ENCODE measurements at regions not wholly inside any gene's neighbourhood (a gene's known extent, or its start where the extent isn't known, plus 50 kb on each side); places are given as distances from the start of the nearest gene placed in this dataset.

DNA sequence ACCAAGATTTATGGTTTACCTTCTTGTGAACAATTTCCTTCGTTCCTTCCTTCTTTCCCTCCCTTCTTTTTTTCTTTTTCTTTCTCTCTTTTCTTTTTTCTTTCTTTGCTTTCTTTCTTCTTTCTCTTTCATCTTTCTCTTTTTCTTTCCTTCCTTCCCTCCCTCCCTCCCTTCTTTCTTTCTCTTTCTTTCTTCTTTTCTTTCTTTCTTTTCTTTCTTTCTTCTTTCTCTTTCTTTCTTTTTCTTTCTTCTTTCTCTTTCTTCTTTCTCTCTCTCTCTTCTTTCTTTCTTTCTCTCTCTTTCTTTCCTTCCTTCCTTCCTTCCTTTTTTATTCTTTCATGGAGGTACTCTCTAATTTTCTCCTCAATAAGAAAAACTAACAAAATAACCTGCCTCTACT is 462.1 kb upstream of the ATP2B1 start:
- no peaks in the 10 kb centered on the region for H3K4me1 ChIP-seq
- no peaks in the 10 kb centered on the region for H3K27me3 ChIP-seq
- no peak for DNase-seq
- H3K36me3 ChIP-seq: no peaks in the 10 kb centered on the region
- TF ChIP-seq CTCF (IDR thresholded peaks at IDR 0.05) (no peak), POLR2A (IDR thresholded peaks at IDR 0.05) (no peak)
- no peak overlapping the region for H3K4me3 ChIP-seq
- intact Hi-C loops (cut with DNase I): no loop called here
- no peaks in the 10 kb centered on the region for H3K9me3 ChIP-seq
- 87 to 90% methylated on average over 1 of the region's 1 CpG for WGBS, 2 donors
- no peak overlapping the region for H3K27ac ChIP-seq

DNA sequence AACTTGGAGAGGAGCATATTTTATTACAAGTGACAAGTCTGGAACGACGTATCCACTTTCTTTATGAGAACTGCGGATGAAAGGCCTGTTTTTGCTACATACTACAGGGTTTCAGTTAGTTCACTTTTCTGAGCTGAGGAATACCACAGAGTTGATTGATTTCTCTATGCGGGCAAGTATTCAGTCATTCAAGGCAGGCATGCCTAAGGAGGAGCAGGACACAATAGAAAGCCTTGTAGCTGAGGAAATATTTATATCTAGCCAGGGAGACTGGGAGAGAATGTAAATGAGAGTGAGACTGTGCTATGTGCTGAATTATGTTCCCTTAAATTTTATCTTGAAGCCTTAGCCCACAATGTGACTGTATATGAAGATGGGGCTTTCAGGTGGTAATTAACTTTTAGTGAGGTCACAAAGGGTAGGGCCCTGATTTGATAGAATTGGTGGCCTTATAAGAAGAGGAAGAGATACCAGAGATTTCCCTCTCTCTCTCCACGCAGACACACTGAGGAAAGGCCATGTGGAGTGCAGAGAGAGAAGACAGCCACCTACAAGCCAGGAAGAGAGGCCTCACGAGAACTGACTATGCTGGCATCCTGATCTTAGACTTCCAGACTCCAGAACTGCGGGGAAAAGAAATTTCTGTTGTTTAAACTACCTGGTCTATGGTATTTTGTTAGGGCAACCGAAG is 459.0 kb upstream of the ATP2B1 start:
- DNase-seq: no peak
- Histone ChIP-seq H3K36me3 (no peaks in the 10 kb centered on the region), H3K27me3 (no peaks in the 10 kb centered on the region), H3K27ac (no peak overlapping the region), H3K4me1 (no peaks in the 10 kb centered on the region), H3K4me3 (no peak overlapping the region), H3K9me3 (no peaks in the 10 kb centered on the region)
- no peak for TF ChIP-seq CTCF (IDR thresholded peaks at IDR 0.05)
- TF ChIP-seq POLR2A (IDR thresholded peaks at IDR 0.05): no peak
- WGBS, 2 donors: 85 to 89% methylated on average over 8 of the region's 8 CpGs
- intact Hi-C loops (cut with DNase I): no loop called here

GRCh38 chr12:90166671-90167070 is 458.0 kb upstream of the ATP2B1 start:
- no peak for DNase-seq

GRCh38 chr12:90166012-90166411 is 457.4 kb upstream of the ATP2B1 start:
- H3K36me3 ChIP-seq: no peaks in the 10 kb centered on the region
- no peak overlapping the region for H3K27ac ChIP-seq
- H3K4me3 ChIP-seq: no peak overlapping the region
- intact Hi-C loops (cut with DNase I): no loop called here
- WGBS, 2 donors: 80 to 90% methylated on average over 1 of the region's 1 CpG
- no peaks in the 10 kb centered on the region for H3K4me1 ChIP-seq
- H3K27me3 ChIP-seq: no peaks in the 10 kb centered on the region
- no peak for DNase-seq
- no peak for TF ChIP-seq POLR2A (IDR thresholded peaks at IDR 0.05)
- no peak for TF ChIP-seq CTCF (IDR thresholded peaks at IDR 0.05)
- no peaks in the 10 kb centered on the region for H3K9me3 ChIP-seq

More at GRCh38 chr12:90166671-90167070, 458.0 kb upstream of the ATP2B1 start:
- WGBS, 2 donors: 59 to 61% methylated on average over 2 of the region's 2 CpGs
- TF ChIP-seq CTCF (IDR thresholded peaks at IDR 0.05): no peak
- no peak for TF ChIP-seq POLR2A (IDR thresholded peaks at IDR 0.05)
- H3K36me3 ChIP-seq: no peaks in the 10 kb centered on the region
- intact Hi-C loops (cut with DNase I): no loop called here
- no peak overlapping the region for H3K27ac ChIP-seq
- no peaks in the 10 kb centered on the region for H3K27me3 ChIP-seq
- no peaks in the 10 kb centered on the region for H3K9me3 ChIP-seq
- H3K4me1 ChIP-seq: no peaks in the 10 kb centered on the region
- no peak overlapping the region for H3K4me3 ChIP-seq

- Histone ChIP-seq H3K27me3 (no peaks in the 10 kb centered on the region), H3K27ac (no peak overlapping the region), H3K36me3 (no peaks in the 10 kb centered on the region), H3K4me1 (no peaks in the 10 kb centered on the region), H3K4me3 (no peak overlapping the region), H3K9me3 (no peaks in the 10 kb centered on the region)
- TF ChIP-seq POLR2A (IDR thresholded peaks at IDR 0.05) (no peak), CTCF (IDR thresholded peaks at IDR 0.05) (no peak)
- intact Hi-C loops (cut with DNase I): no loop called here
- no peak for DNase-seq
- WGBS, 2 donors: 74% methylated on average over 3 of the region's 3 CpGs
Observed at GRCh38 chr12:90163975-90164374, 455.3 kb upstream of the ATP2B1 start.
